ENCODE measurements at regions not wholly inside any gene's neighbourhood (a gene's known extent, or its start where the extent isn't known, plus 50 kb on each side); places are given as distances from the start of the nearest gene placed in this dataset.

DNA sequence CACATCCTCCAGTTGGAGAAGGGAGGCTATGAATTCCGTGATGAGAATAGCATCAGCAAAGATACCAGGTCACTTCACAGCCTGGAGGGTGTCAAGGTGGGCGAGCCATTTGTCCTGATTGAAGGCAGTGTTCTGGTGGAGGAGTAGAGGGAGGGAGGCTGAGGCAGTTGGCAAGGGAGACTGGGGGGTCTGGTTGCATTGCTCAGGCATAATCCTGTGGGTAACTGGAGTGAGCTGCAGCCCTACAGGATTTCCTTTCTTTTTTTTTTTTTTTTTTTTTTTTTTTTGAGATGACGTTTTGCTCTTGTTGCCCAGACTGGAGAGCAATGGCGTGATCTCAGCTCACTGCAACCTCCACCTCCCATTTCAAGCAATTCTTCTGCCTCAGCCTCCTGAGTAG, 223.9 kb upstream of the KLF4 start:
- Histone ChIP-seq H3K79me2 (ENCODE audit: low read length) (no peaks in the 10 kb centered on the region), H4K20me1 (ENCODE audit: insufficient read depth, low read length) (no peaks in the 10 kb centered on the region), H2AFZ (ENCODE audit: low read depth, low read length) (no peak overlapping the region), H3K36me3 (replicated peaks; ENCODE audit: low read depth, low read length) (no peaks in the 10 kb centered on the region), H3K9me3 (ENCODE audit: insufficient read depth, low read length) (no peaks in the 10 kb centered on the region), H3K27ac (ENCODE audit: low read length) (no peak overlapping the region), H3K27me3 (ENCODE audit: low read depth, low read length) (0 out of 2 replicates have a peak, but pooled peaks cover 2% of the 10 kb centered on the region), H3K4me1 (ENCODE audit: low read length) (no peaks in the 10 kb centered on the region), H3K4me3 (ENCODE audit: low read length) (no peak overlapping the region), H3K9ac (ENCODE audit: low read length) (no peak overlapping the region), H3K4me2 (ENCODE audit: low read length) (no peak overlapping the region)
- no peak for TF ChIP-seq EZH2phosphoT487 (IDR thresholded peaks at IDR 0.05; ENCODE audit: low read depth)
- TF ChIP-seq, protein P1, sequence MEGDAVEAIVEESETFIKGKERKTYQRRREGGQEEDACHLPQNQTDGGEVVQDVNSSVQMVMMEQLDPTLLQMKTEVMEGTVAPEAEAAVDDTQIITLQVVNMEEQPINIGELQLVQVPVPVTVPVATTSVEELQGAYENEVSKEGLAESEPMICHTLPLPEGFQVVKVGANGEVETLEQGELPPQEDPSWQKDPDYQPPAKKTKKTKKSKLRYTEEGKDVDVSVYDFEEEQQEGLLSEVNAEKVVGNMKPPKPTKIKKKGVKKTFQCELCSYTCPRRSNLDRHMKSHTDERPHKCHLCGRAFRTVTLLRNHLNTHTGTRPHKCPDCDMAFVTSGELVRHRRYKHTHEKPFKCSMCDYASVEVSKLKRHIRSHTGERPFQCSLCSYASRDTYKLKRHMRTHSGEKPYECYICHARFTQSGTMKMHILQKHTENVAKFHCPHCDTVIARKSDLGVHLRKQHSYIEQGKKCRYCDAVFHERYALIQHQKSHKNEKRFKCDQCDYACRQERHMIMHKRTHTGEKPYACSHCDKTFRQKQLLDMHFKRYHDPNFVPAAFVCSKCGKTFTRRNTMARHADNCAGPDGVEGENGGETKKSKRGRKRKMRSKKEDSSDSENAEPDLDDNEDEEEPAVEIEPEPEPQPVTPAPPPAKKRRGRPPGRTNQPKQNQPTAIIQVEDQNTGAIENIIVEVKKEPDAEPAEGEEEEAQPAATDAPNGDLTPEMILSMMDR (IDR thresholded peaks at IDR 0.05; ENCODE audit: low read depth, low read length) = no peak

DNA sequence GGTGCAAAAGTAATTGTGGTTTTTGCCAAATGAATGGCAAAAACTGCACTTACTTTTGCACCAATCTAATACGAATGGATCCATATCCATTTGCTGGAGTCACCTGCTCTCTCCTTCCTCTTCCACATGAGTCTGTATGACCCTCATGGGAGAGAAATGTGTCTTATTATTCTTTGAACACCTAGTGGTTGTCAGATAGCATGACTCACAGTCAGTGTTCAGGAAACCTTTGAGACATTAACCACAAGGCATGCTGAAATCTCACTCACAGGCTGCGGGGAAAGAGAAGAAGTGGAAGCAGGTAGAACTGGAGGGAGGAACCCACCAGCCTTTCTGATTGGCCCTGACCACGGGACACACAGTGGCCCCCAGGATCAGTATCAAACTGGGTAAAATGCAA, 222.8 kb upstream of the KLF4 start:
- H3K79me2 ChIP-seq (ENCODE audit: low read length) = no peaks in the 10 kb centered on the region
- TF ChIP-seq EZH2phosphoT487 (IDR thresholded peaks at IDR 0.05; ENCODE audit: low read depth) = no peak
- TF ChIP-seq, protein P1 (IDR thresholded peaks at IDR 0.05; ENCODE audit: low read depth, low read length) = no peak
- H3K36me3 ChIP-seq (replicated peaks; ENCODE audit: low read depth, low read length) = no peaks in the 10 kb centered on the region
- no peak overlapping the region for H3K9ac ChIP-seq (ENCODE audit: low read length)
- H3K27me3 ChIP-seq (ENCODE audit: low read depth, low read length) = 0 out of 2 replicates have a peak, but pooled peaks cover 2% of the 10 kb centered on the region
- no peak overlapping the region for H2AFZ ChIP-seq (ENCODE audit: low read depth, low read length)
- no peak overlapping the region for H3K4me2 ChIP-seq (ENCODE audit: low read length)
- no peaks in the 10 kb centered on the region for H3K9me3 ChIP-seq (ENCODE audit: insufficient read depth, low read length)
- no peak overlapping the region for H3K27ac ChIP-seq (ENCODE audit: low read length)
- no peak overlapping the region for H3K4me3 ChIP-seq (ENCODE audit: low read length)
- no peaks in the 10 kb centered on the region for H4K20me1 ChIP-seq (ENCODE audit: insufficient read depth, low read length)
- no peaks in the 10 kb centered on the region for H3K4me1 ChIP-seq (ENCODE audit: low read length)

DNA sequence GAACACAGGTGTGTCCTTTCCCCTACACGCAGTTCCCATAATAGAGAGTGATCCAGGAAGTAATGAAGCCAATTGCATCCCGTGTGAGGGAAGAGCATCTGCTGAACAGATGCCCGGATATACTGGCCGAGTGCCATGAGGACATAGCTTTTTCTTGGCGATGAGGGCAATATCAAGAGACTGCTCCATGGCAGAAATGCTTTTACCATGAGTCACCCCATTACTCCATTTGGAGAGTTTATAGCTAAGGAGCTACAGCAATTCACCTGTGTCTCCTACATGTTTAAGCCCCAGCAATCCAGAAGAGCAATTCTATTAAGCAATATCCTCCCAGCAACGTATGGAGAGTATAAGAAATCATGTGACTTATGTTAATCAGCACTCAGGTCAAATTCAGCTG, 222.0 kb upstream of the KLF4 start:
- TF ChIP-seq EZH2phosphoT487 (IDR thresholded peaks at IDR 0.05; ENCODE audit: low read depth) = no peak
- TF ChIP-seq, protein P1 (IDR thresholded peaks at IDR 0.05; ENCODE audit: low read depth, low read length) = no peak
- Histone ChIP-seq H3K9me3 (ENCODE audit: insufficient read depth, low read length) (no peaks in the 10 kb centered on the region), H3K36me3 (replicated peaks; ENCODE audit: low read depth, low read length) (no peaks in the 10 kb centered on the region), H3K9ac (ENCODE audit: low read length) (no peak overlapping the region), H3K27ac (ENCODE audit: low read length) (no peak overlapping the region), H3K4me3 (ENCODE audit: low read length) (no peak overlapping the region), H3K79me2 (ENCODE audit: low read length) (no peaks in the 10 kb centered on the region), H3K27me3 (ENCODE audit: low read depth, low read length) (0 out of 2 replicates have a peak, but pooled peaks cover 2% of the 10 kb centered on the region), H3K4me2 (ENCODE audit: low read length) (no peak overlapping the region), H4K20me1 (ENCODE audit: insufficient read depth, low read length) (no peaks in the 10 kb centered on the region), H3K4me1 (ENCODE audit: low read length) (no peaks in the 10 kb centered on the region), H2AFZ (ENCODE audit: low read depth, low read length) (no peak overlapping the region)

GRCh38 chr9:107710953-107711352, 221.4 kb upstream of the KLF4 start:
- Histone ChIP-seq H3K4me1 (ENCODE audit: low read length) (no peaks in the 10 kb centered on the region), H3K27ac (ENCODE audit: low read length) (no peak overlapping the region), H3K36me3 (replicated peaks; ENCODE audit: low read depth, low read length) (no peaks in the 10 kb centered on the region), H2AFZ (ENCODE audit: low read depth, low read length) (no peak overlapping the region), H3K4me3 (ENCODE audit: low read length) (no peak overlapping the region), H3K9ac (ENCODE audit: low read length) (no peak overlapping the region), H4K20me1 (ENCODE audit: insufficient read depth, low read length) (no peaks in the 10 kb centered on the region), H3K4me2 (ENCODE audit: low read length) (no peak overlapping the region), H3K79me2 (ENCODE audit: low read length) (no peaks in the 10 kb centered on the region), H3K9me3 (ENCODE audit: insufficient read depth, low read length) (no peaks in the 10 kb centered on the region), H3K27me3 (ENCODE audit: low read depth, low read length) (0 out of 2 replicates have a peak, but pooled peaks cover 2% of the 10 kb centered on the region)
- TF ChIP-seq EZH2phosphoT487 (IDR thresholded peaks at IDR 0.05; ENCODE audit: low read depth) = no peak
- TF ChIP-seq, protein P1 (IDR thresholded peaks at IDR 0.05; ENCODE audit: low read depth, low read length) = no peak
